ENCODE measurements at regions not wholly inside any gene's neighbourhood (a gene's known extent, or its start where the extent isn't known, plus 50 kb on each side); places are given as distances from the start of the nearest gene placed in this dataset.

- Mint-ChIP-seq H3K4me3 (ENCODE audit: unreplicated experiment) (no peak overlapping the region), H3K27ac (ENCODE audit: unreplicated experiment) (no peak overlapping the region), H3K27me3 (ENCODE audit: unreplicated experiment) (no peaks in the 10 kb centered on the region), H3K4me1 (ENCODE audit: low read depth, unreplicated experiment) (peaks cover 2% of the 10 kb centered on the region), H3K36me3 (ENCODE audit: unreplicated experiment) (no peaks in the 10 kb centered on the region), H3K9me3 (ENCODE audit: unreplicated experiment) (no peaks in the 10 kb centered on the region)
- no peak for TF ChIP-seq CTCF (IDR thresholded peaks at IDR 0.05; ENCODE audit: partially characterized antibody, unreplicated experiment)
- DNase-seq, result no peak
Measured at GRCh38 chr12:5244513-5244972, 187.4 kb upstream of the NTF3 start.

GRCh38 chr12:5246196-5246595, 185.7 kb upstream of the NTF3 start:
- DNase-seq, result no peak
- no peak for TF ChIP-seq CTCF (IDR thresholded peaks at IDR 0.05; ENCODE audit: partially characterized antibody, unreplicated experiment)

GRCh38 chr12:5247144-5247543, 184.8 kb upstream of the NTF3 start:
- Mint-ChIP-seq H3K4me1 (ENCODE audit: low read depth, unreplicated experiment) (peaks cover under 1% of the 10 kb centered on the region), H3K27ac (ENCODE audit: unreplicated experiment) (no peak overlapping the region)
- no peak for DNase-seq

More at GRCh38 chr12:5246196-5246595, 185.7 kb upstream of the NTF3 start:
- Mint-ChIP-seq H3K9me3 (ENCODE audit: unreplicated experiment) (no peaks in the 10 kb centered on the region), H3K4me1 (ENCODE audit: low read depth, unreplicated experiment) (peaks cover 2% of the 10 kb centered on the region), H3K27ac (ENCODE audit: unreplicated experiment) (no peak overlapping the region), H3K4me3 (ENCODE audit: unreplicated experiment) (no peak overlapping the region), H3K27me3 (ENCODE audit: unreplicated experiment) (no peaks in the 10 kb centered on the region), H3K36me3 (ENCODE audit: unreplicated experiment) (no peaks in the 10 kb centered on the region)

GRCh38 chr12:5248230-5248629, 183.7 kb upstream of the NTF3 start:
- no peaks in the 10 kb centered on the region for H3K9me3 Mint-ChIP-seq (ENCODE audit: unreplicated experiment)
- no peak for TF ChIP-seq CTCF (IDR thresholded peaks at IDR 0.05; ENCODE audit: partially characterized antibody, unreplicated experiment)
- no peaks in the 10 kb centered on the region for H3K27me3 Mint-ChIP-seq (ENCODE audit: unreplicated experiment)
- no peak for DNase-seq
- no peak overlapping the region for H3K4me3 Mint-ChIP-seq (ENCODE audit: unreplicated experiment)
- H3K4me1 Mint-ChIP-seq (ENCODE audit: low read depth, unreplicated experiment), result no peaks in the 10 kb centered on the region
- H3K36me3 Mint-ChIP-seq (ENCODE audit: unreplicated experiment), result no peaks in the 10 kb centered on the region
- H3K27ac Mint-ChIP-seq (ENCODE audit: unreplicated experiment), result no peak overlapping the region

More at GRCh38 chr12:5247144-5247543, 184.8 kb upstream of the NTF3 start:
- Mint-ChIP-seq H3K4me3 (ENCODE audit: unreplicated experiment) (no peak overlapping the region), H3K27me3 (ENCODE audit: unreplicated experiment) (no peaks in the 10 kb centered on the region), H3K36me3 (ENCODE audit: unreplicated experiment) (no peaks in the 10 kb centered on the region), H3K9me3 (ENCODE audit: unreplicated experiment) (no peaks in the 10 kb centered on the region)
- TF ChIP-seq CTCF (IDR thresholded peaks at IDR 0.05; ENCODE audit: partially characterized antibody, unreplicated experiment), result no peak

- H3K27me3 Mint-ChIP-seq (ENCODE audit: unreplicated experiment), result no peaks in the 10 kb centered on the region
Measured at GRCh38 chr12:5248999-5249526, 182.8 kb upstream of the NTF3 start.

More at GRCh38 chr12:5248999-5249526, 182.8 kb upstream of the NTF3 start:
- Mint-ChIP-seq H3K9me3 (ENCODE audit: unreplicated experiment) (no peaks in the 10 kb centered on the region), H3K36me3 (ENCODE audit: unreplicated experiment) (no peaks in the 10 kb centered on the region), H3K4me1 (ENCODE audit: low read depth, unreplicated experiment) (no peaks in the 10 kb centered on the region), H3K27ac (ENCODE audit: unreplicated experiment) (no peak overlapping the region), H3K4me3 (ENCODE audit: unreplicated experiment) (no peak overlapping the region)
- DNase-seq, result no peak
- no peak for TF ChIP-seq CTCF (IDR thresholded peaks at IDR 0.05; ENCODE audit: partially characterized antibody, unreplicated experiment)

Measured in glutamatergic neuron (in vitro differentiated cells).